ENCODE measurements at regions not wholly inside any gene's neighbourhood (a gene's known extent, or its start where the extent isn't known, plus 50 kb on each side); places are given as distances from the start of the nearest gene placed in this dataset.

- DNase-seq (ENCODE audit: low read depth in 2 of 2): no peak
These were observed 284.7 kb upstream of the ROPN1 start for GRCh38 chr3:124276539-124277143.

- no peak for DNase-seq (ENCODE audit: low read depth in 2 of 2)
These were observed 285.4 kb upstream of the ROPN1 start for GRCh38 chr3:124277144-124277890.

- no peak for DNase-seq (ENCODE audit: low read depth in 2 of 2)
These were observed 289.8 kb upstream of the ROPN1 start for GRCh38 chr3:124281453-124282316.

GRCh38 chr3:124282751-124283651 lies 291.1 kb upstream of the ROPN1 start:
- no peak for DNase-seq (ENCODE audit: low read depth in 2 of 2)

GRCh38 chr3:124283652-124284023 lies 291.7 kb upstream of the ROPN1 start:
- no peak for DNase-seq (ENCODE audit: low read depth in 2 of 2)

- no peak for DNase-seq (ENCODE audit: low read depth in 2 of 2)
These were observed 297.1 kb upstream of the ROPN1 start for GRCh38 chr3:124288996-124289395.

- DNase-seq (ENCODE audit: low read depth in 2 of 2): no peak
These were observed 299.1 kb upstream of the ROPN1 start for GRCh38 chr3:124291008-124291407.

- DNase-seq (ENCODE audit: low read depth in 2 of 2): no peak
These were observed 300.4 kb upstream of the ROPN1 start for GRCh38 chr3:124292329-124292728.

GRCh38 chr3:124293584-124293983 lies 301.7 kb upstream of the ROPN1 start:
- DNase-seq (ENCODE audit: low read depth in 2 of 2): no peak

- no peak for DNase-seq (ENCODE audit: low read depth in 2 of 2)
These were observed 303.4 kb upstream of the ROPN1 start for GRCh38 chr3:124295362-124295761.

GRCh38 chr3:124296406-124296805 lies 304.5 kb upstream of the ROPN1 start:
- no peak for DNase-seq (ENCODE audit: low read depth in 2 of 2)

GRCh38 chr3:124297062-124297980 lies 305.4 kb upstream of the ROPN1 start:
- DNase-seq (ENCODE audit: low read depth in 2 of 2): no peak

GRCh38 chr3:124298301-124298700 lies 306.4 kb upstream of the ROPN1 start:
- no peak for DNase-seq (ENCODE audit: low read depth in 2 of 2)

- no peak for DNase-seq (ENCODE audit: low read depth in 2 of 2)
These were observed 307.0 kb upstream of the ROPN1 start for GRCh38 chr3:124298951-124299350.

- DNase-seq (ENCODE audit: low read depth in 2 of 2): no peak
These were observed 307.9 kb upstream of the ROPN1 start for GRCh38 chr3:124299831-124300230.

- DNase-seq (ENCODE audit: low read depth in 2 of 2): no peak
These were observed 308.5 kb upstream of the ROPN1 start for GRCh38 chr3:124300416-124300815.

- DNase-seq (ENCODE audit: low read depth in 2 of 2): no peak
These were observed 311.5 kb upstream of the ROPN1 start for GRCh38 chr3:124303305-124303910.

- no peak for DNase-seq (ENCODE audit: low read depth in 2 of 2)
These were observed 314.7 kb upstream of the ROPN1 start for GRCh38 chr3:124306665-124307064.

GRCh38 chr3:124313621-124314020 lies 321.7 kb upstream of the ROPN1 start:
- DNase-seq (ENCODE audit: low read depth in 2 of 2): no peak

All from stimulated activated CD4-positive, alpha-beta T cell treated with anti-CD3 and anti-CD28 coated beads, Interleukin-1b, Interleukin-23, amount 100 ng/mL, for 1 hour (primary cell).